Chondrocyte (in vitro differentiated cells): ENCODE measurements at regions not wholly inside any gene's neighbourhood (a gene's known extent, or its start where the extent isn't known, plus 50 kb on each side); places are given as distances from the start of the nearest gene placed in this dataset.

Experiments used
- DNase-seq: peaks from one replicate; pipeline ENCODE4 v3.0.0; 2021; ENCODE audit warnings: mixed read lengths, low spot score
- H3K27ac Mint-ChIP-seq: one replicate; pipeline ENCODE4 v1.8.0; 2021; ENCODE audit warnings: mild to moderate bottlenecking, moderate library complexity, mixed read lengths; ENCODE audit not compliant: unreplicated experiment
- H3K27me3 Mint-ChIP-seq: 2 replicates; pipeline ENCODE4 v1.8.0; 2021; ENCODE audit warnings: low read depth, mixed read lengths
- H3K36me3 Mint-ChIP-seq: 2 replicates; pipeline ENCODE4 v1.8.0; 2021; ENCODE audit warnings: low read depth, mixed read lengths
- H3K4me1 Mint-ChIP-seq: 2 replicates; pipeline ENCODE4 v1.8.0; 2021; ENCODE audit warnings: low read depth, mild to moderate bottlenecking, mixed read lengths
- H3K4me3 Mint-ChIP-seq: one replicate; pipeline ENCODE4 v1.8.0; 2021; ENCODE audit warnings: mild to moderate bottlenecking, moderate library complexity, mixed read lengths; ENCODE audit not compliant: unreplicated experiment
- H3K9me3 Mint-ChIP-seq: 2 replicates; pipeline ENCODE4 v1.8.0; 2021; ENCODE audit warnings: low read depth, mixed read lengths
- CTCF ChIP-seq: fragments of 200-600 bp; sonication (generic); IDR thresholded peaks from 2 replicates; pipeline ENCODE4 v1.5.0; 2021; ENCODE audit warnings: antibody characterized with exemption, mild to moderate bottlenecking, moderate library complexity

- H3K36me3 Mint-ChIP-seq, result peaks cover 3% of the 10 kb centered on the region
- H3K4me1 Mint-ChIP-seq, result peaks cover 6% of the 10 kb centered on the region
- H3K27me3 Mint-ChIP-seq, result no peaks in the 10 kb centered on the region
- peaks cover 6% of the 10 kb centered on the region for H3K9me3 Mint-ChIP-seq
- TF ChIP-seq CTCF, result no peak
- H3K27ac Mint-ChIP-seq, result no peak overlapping the region
- H3K4me3 Mint-ChIP-seq, result no peak overlapping the region
- no peak for DNase-seq
These were observed 75.8 kb upstream of the SEC11C start for GRCh38 chr18:59063912-59064311.

DNA sequence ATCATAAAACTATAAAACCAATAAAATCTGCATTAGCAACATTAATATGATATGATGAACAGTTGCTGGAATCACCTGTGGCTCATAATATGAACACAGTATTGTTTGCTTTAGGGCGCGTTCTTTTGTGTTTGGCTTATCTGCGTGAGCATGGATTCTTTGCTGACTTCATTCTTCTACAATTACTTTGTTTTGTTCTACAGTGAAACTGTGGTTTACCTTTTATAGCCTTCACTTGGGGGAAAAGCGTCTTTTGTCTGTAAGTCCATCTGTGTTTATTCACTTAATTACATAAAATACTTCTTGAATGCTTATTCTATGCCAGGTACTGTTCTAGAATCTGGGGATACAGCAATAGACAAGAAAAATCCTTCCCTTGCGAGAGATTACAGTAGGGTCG is 74.0 kb upstream of the SEC11C start:
- no peak for DNase-seq
- H3K27me3 Mint-ChIP-seq, result no peaks in the 10 kb centered on the region
- no peak overlapping the region for H3K4me3 Mint-ChIP-seq
- H3K27ac Mint-ChIP-seq, result no peak overlapping the region
- no peak for TF ChIP-seq CTCF
- H3K9me3 Mint-ChIP-seq, result peaks cover 6% of the 10 kb centered on the region
- H3K4me1 Mint-ChIP-seq, result peaks cover 13% of the 10 kb centered on the region
- peaks cover 1% of the 10 kb centered on the region for H3K36me3 Mint-ChIP-seq

DNA sequence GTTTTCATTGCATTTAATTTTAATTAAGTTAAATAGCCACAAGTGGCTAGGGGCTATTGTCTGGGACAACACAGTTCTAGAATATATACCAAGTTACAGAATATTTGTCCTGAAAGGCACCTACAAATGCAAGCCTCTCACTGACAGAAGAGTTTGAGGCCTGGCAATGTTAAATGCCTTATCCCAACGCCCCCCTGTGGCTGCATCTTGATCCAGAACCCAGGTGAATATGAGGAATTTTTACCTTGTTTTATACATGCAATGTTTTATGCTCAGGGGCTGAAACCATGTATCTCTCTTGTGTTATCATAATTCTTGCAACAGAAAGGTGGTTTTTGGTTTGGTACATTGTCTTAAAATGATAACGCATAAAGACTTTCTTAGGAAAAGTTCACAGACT is 71.8 kb upstream of the SEC11C start:
- Mint-ChIP-seq H3K4me1 (peaks cover 13% of the 10 kb centered on the region), H3K36me3 (peaks cover 1% of the 10 kb centered on the region), H3K9me3 (peaks cover 6% of the 10 kb centered on the region), H3K27ac (no peak overlapping the region), H3K4me3 (no peak overlapping the region), H3K27me3 (no peaks in the 10 kb centered on the region)
- no peak for DNase-seq
- TF ChIP-seq CTCF, result peak; percentile 76

DNA sequence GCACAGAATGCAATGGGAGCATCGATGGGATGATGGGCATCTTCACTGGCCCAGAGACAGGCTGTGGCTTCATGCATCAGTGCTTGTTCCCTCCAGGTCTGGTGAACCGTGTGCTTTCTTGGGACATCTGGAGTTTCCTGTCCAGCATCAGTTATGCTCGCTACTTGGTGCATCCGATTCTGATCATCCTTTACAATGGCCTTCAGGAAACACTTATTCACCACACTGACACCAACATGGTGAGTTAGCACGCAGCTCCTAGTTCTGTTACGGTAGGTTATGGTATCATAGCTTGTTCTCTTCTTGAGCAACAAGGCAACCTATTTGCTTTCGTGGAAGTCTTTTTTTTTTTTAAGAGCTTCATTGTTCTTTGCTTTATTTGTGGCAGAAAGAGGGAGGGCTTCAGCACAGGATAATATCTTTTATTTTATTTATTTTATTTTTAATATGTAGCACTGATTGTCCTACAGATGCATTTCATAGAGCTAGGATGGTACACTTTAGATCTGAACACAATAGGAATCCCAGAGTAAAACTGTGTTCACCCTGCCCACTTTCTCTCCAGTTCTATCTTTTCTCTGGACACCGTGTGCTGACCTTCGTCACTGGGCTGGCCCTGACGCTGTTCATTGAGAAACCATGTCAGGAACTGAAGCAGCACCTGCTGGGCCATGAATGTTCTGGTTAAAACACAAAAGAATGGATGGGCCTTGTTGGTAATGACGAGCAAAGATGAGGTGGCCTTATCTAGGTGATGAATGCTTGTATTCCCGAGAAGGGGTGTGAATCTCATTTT is 71.2 kb upstream of the SEC11C start:
- Mint-ChIP-seq H3K4me1 (peaks cover 10% of the 10 kb centered on the region), H3K27me3 (no peaks in the 10 kb centered on the region), H3K27ac (no peak overlapping the region), H3K36me3 (peaks cover 1% of the 10 kb centered on the region), H3K9me3 (peaks cover 6% of the 10 kb centered on the region), H3K4me3 (no peak overlapping the region)
- peak; percentile 46 for TF ChIP-seq CTCF
- DNase-seq, result no peak

DNA sequence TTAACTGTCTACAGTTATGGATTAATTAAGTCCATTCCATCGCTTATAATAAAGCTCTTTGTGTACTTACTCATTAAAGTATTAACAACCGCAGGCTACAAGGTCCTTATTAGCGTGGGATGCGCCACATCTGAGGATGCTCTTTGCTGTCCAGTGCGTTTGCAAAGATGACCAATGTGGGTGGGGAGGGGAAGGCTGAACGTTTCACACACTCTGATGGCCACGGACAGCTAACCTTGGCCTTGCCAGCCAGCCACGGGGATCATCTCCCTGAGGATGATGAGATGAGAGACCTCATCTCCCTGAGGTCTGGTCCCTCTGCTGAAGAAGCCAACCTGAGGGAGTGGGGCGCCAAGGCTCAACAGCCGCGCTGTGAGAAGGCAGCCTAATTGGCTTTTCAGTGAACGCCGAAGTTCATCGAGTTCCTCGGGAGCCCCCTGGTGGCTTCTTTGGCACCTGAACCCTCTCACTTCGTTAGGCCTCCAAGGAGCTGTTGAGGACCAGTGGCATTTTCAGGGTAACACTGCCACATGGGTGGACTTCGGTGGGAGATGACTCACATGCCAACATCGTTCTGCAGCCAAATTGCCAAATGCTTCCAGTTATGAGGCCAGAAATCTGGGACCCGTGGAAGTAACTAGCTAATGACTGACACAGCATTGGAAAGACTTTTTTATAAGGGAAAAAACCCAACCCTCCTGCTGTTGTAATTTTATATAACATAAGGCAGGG is 69.3 kb upstream of the SEC11C start:
- Mint-ChIP-seq H3K27ac (no peak overlapping the region), H3K4me1 (peaks cover 9% of the 10 kb centered on the region), H3K9me3 (peaks cover 6% of the 10 kb centered on the region), H3K36me3 (peaks cover 1% of the 10 kb centered on the region), H3K4me3 (no peak overlapping the region), H3K27me3 (no peaks in the 10 kb centered on the region)
- TF ChIP-seq CTCF, result peak; percentile 96
- no peak for DNase-seq
